GM21576 (cell line): ENCODE measurements at regions not wholly inside any gene's neighbourhood (a gene's known extent, or its start where the extent isn't known, plus 50 kb on each side); places are given as distances from the start of the nearest gene placed in this dataset.
"Not testable (repeated sequence)": the region's sequence is repeated elsewhere in the genome, so short reads cannot be mapped to it uniquely, and the experiment has no call there.

Experiments used
- ATAC-seq: cut with Tn5 transposase; IDR thresholded peaks from one replicate; pipeline ENCODE4 v1.9.1; 2021; ENCODE audit warnings: mild to moderate bottlenecking, moderate library complexity; ENCODE audit not compliant: unreplicated experiment

GRCh38 chr6:2611092-2611491, 139.6 kb downstream of the MYLK4 start:
- no peak for ATAC-seq

GRCh38 chr6:2608503-2608902, 142.2 kb downstream of the MYLK4 start:
- ATAC-seq: no peak

GRCh38 chr6:2600363-2600762, 150.4 kb downstream of the MYLK4 start:
- no peak for ATAC-seq

- no peak for ATAC-seq
These were observed 150.9 kb downstream of the MYLK4 start for GRCh38 chr6:2599817-2600216.

- ATAC-seq: no peak
These were observed 151.9 kb downstream of the MYLK4 start for GRCh38 chr6:2598867-2599266.

- no peak for ATAC-seq
These were observed 152.7 kb downstream of the MYLK4 start for GRCh38 chr6:2597991-2598390.

GRCh38 chr6:2597457-2597856, 153.3 kb downstream of the MYLK4 start:
- not testable (repeated sequence) for ATAC-seq

- no peak for ATAC-seq
These were observed 154.5 kb downstream of the MYLK4 start for GRCh38 chr6:2596222-2596621.

- no peak for ATAC-seq
These were observed 155.9 kb downstream of the MYLK4 start for GRCh38 chr6:2594868-2595267.

GRCh38 chr6:2593167-2593566, 157.6 kb downstream of the MYLK4 start:
- ATAC-seq: no peak

- no peak for ATAC-seq
These were observed 161.5 kb downstream of the MYLK4 start for GRCh38 chr6:2589171-2589661.

- ATAC-seq: no peak
These were observed 167.3 kb downstream of the MYLK4 start for GRCh38 chr6:2583459-2583858.

- no peak for ATAC-seq
These were observed 168.5 kb downstream of the MYLK4 start for GRCh38 chr6:2582268-2582667.

- no peak for ATAC-seq
These were observed 169.1 kb downstream of the MYLK4 start for GRCh38 chr6:2581611-2582010.

GRCh38 chr6:2581011-2581410, 169.7 kb downstream of the MYLK4 start:
- ATAC-seq: no peak

GRCh38 chr6:2579804-2580570, 170.7 kb downstream of the MYLK4 start:
- no peak for ATAC-seq

- ATAC-seq: no peak
These were observed 171.4 kb downstream of the MYLK4 start for GRCh38 chr6:2579241-2579761.

GRCh38 chr6:2578767-2579166, 172.0 kb downstream of the MYLK4 start:
- no peak for ATAC-seq

- no peak for ATAC-seq
These were observed 174.2 kb downstream of the MYLK4 start for GRCh38 chr6:2576499-2576898.

- ATAC-seq: no peak
These were observed 175.5 kb downstream of the MYLK4 start for GRCh38 chr6:2575236-2575635.

GRCh38 chr6:2569420-2569819, 181.3 kb downstream of the MYLK4 start:
- ATAC-seq: not testable (repeated sequence)

- no peak for ATAC-seq
These were observed 184.7 kb downstream of the MYLK4 start for GRCh38 chr6:2566048-2566447.

GRCh38 chr6:2565499-2565898, 185.2 kb downstream of the MYLK4 start:
- no peak for ATAC-seq
